ENCODE measurements at regions not wholly inside any gene's neighbourhood (a gene's known extent, or its start where the extent isn't known, plus 50 kb on each side); places are given as distances from the start of the nearest gene placed in this dataset.

- peak in 1 of 2 donors; percentile 28 for ATAC-seq
- intact Hi-C loops (cut with DNase I) = no loop called here
- Histone ChIP-seq H3K4me1 (peaks cover 9% of the 10 kb centered on the region), H3K4me3 (no peak overlapping the region), H3K27me3 (ENCODE audit: low read depth) (no peaks in the 10 kb centered on the region), H3K36me3 (no peaks in the 10 kb centered on the region), H3K9me3 (no peaks in the 10 kb centered on the region), H3K27ac (no peak overlapping the region)
- DNase-seq = no peak
- TF ChIP-seq, protein P1, sequence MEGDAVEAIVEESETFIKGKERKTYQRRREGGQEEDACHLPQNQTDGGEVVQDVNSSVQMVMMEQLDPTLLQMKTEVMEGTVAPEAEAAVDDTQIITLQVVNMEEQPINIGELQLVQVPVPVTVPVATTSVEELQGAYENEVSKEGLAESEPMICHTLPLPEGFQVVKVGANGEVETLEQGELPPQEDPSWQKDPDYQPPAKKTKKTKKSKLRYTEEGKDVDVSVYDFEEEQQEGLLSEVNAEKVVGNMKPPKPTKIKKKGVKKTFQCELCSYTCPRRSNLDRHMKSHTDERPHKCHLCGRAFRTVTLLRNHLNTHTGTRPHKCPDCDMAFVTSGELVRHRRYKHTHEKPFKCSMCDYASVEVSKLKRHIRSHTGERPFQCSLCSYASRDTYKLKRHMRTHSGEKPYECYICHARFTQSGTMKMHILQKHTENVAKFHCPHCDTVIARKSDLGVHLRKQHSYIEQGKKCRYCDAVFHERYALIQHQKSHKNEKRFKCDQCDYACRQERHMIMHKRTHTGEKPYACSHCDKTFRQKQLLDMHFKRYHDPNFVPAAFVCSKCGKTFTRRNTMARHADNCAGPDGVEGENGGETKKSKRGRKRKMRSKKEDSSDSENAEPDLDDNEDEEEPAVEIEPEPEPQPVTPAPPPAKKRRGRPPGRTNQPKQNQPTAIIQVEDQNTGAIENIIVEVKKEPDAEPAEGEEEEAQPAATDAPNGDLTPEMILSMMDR (IDR thresholded peaks at IDR 0.05) = no peak
These were observed 167.5 kb upstream of the RASGEF1B start for GRCh38 chr4:81639248-81639647.

GRCh38 chr4:81638698-81639097 lies 167.0 kb upstream of the RASGEF1B start:
- H3K27ac ChIP-seq = no peak overlapping the region
- intact Hi-C loops (cut with DNase I) = no loop called here

GRCh38 chr4:81635739-81636138 lies 164.0 kb upstream of the RASGEF1B start:
- Histone ChIP-seq H3K27ac (no peak overlapping the region), H3K4me3 (peak overlapping the region; percentile 12), H3K36me3 (no peaks in the 10 kb centered on the region), H3K9me3 (no peaks in the 10 kb centered on the region), H3K4me1 (peaks cover 9% of the 10 kb centered on the region), H3K27me3 (ENCODE audit: low read depth) (no peaks in the 10 kb centered on the region)
- peak; percentile 79 for DNase-seq
- TF ChIP-seq, protein P1 (IDR thresholded peaks at IDR 0.05) = no peak
- peak; percentile 83 to 88 for ATAC-seq
- intact Hi-C loops (cut with DNase I) = no loop called here

More at GRCh38 chr4:81638698-81639097, 167.0 kb upstream of the RASGEF1B start:
- H3K4me3 ChIP-seq = no peak overlapping the region
- DNase-seq (no peak), ATAC-seq (no peak)
- peaks cover 9% of the 10 kb centered on the region for H3K4me1 ChIP-seq
- TF ChIP-seq, protein P1 (IDR thresholded peaks at IDR 0.05) = no peak
- no peaks in the 10 kb centered on the region for H3K9me3 ChIP-seq
- no peaks in the 10 kb centered on the region for H3K36me3 ChIP-seq
- H3K27me3 ChIP-seq (ENCODE audit: low read depth) = no peaks in the 10 kb centered on the region

- intact Hi-C loops (cut with DNase I) = no loop called here
- Histone ChIP-seq H3K4me3 (no peak overlapping the region), H3K27ac (no peak overlapping the region), H3K9me3 (no peaks in the 10 kb centered on the region), H3K36me3 (no peaks in the 10 kb centered on the region), H3K27me3 (ENCODE audit: low read depth) (no peaks in the 10 kb centered on the region), H3K4me1 (peaks cover 9% of the 10 kb centered on the region)
- TF ChIP-seq, protein P1 (IDR thresholded peaks at IDR 0.05) = no peak
- ATAC-seq (peak in 1 of 2 donors; percentile 26), DNase-seq (no peak)
These were observed 163.3 kb upstream of the RASGEF1B start for GRCh38 chr4:81634766-81635549.

DNA sequence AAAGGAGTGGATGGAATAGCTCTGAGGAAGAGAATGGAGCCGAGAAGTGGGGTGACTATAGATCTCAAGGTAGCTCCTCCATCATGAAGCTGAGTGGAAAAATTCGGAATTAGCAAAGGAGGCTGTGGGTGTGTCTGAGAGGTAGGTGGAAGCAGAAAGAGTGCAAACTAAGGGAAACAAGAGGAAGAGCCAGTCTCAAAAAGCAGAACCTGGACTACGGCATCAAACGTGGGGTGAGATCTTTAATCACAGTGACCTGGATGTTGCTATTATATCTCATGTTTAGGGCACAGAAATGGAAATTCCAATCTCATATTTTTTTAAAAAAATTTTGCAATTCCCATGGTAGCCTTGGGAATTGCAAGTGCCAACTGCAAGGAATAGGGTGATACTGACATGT lies 162.5 kb upstream of the RASGEF1B start:
- Histone ChIP-seq H3K36me3 (no peaks in the 10 kb centered on the region), H3K9me3 (no peaks in the 10 kb centered on the region), H3K4me3 (no peak overlapping the region), H3K4me1 (peaks cover 9% of the 10 kb centered on the region), H3K27ac (no peak overlapping the region), H3K27me3 (ENCODE audit: low read depth) (no peaks in the 10 kb centered on the region)
- no peak for DNase-seq
- ATAC-seq = no peak
- TF ChIP-seq, protein P1 (IDR thresholded peaks at IDR 0.05) = no peak
- intact Hi-C loops (cut with DNase I) = no loop called here
